Prostate gland (tissue), 2 donors: ENCODE measurements at regions not wholly inside any gene's neighbourhood (a gene's known extent, or its start where the extent isn't known, plus 50 kb on each side); places are given as distances from the start of the nearest gene placed in this dataset.

ENCODE experiments used
- CTCF ChIP-seq, 4 experiments: fragments of 200-600 bp in 2 of 4; fragments of 450-650 bp in 2 of 4; sonication (generic) in 2 of 4; IDR thresholded peaks; 1 replicate in 3 of 4; 2 replicates in 1 of 4; pipeline ENCODE4 v1.5.1; 2016 to 2019; ENCODE audit warnings: antibody characterized with exemption in 4 of 4, mild to moderate bottlenecking in 2 of 4, moderate library complexity in 2 of 4
- POLR2A ChIP-seq: fragments of 450-650 bp; IDR thresholded peaks from one replicate; pipeline ENCODE4 v1.6.1; 2016; ENCODE audit warnings: antibody characterized with exemption, mild to moderate bottlenecking
- POLR2AphosphoS5 ChIP-seq: sonication (generic); formaldehyde crosslinking; IDR thresholded peaks from one replicate; pipeline ENCODE4 v1.6.1; 2017; ENCODE audit warnings: antibody characterized with exemption

GRCh38 chr5:162990856-162991497, 446.4 kb upstream of the CCNG1 start:
- TF ChIP-seq CTCF (IDR thresholded peaks at IDR 0.05) (no peak), POLR2A (no peak), POLR2AphosphoS5 (no peak)
